ENCODE measurements at regions not wholly inside any gene's neighbourhood (a gene's known extent, or its start where the extent isn't known, plus 50 kb on each side); places are given as distances from the start of the nearest gene placed in this dataset.

DNA sequence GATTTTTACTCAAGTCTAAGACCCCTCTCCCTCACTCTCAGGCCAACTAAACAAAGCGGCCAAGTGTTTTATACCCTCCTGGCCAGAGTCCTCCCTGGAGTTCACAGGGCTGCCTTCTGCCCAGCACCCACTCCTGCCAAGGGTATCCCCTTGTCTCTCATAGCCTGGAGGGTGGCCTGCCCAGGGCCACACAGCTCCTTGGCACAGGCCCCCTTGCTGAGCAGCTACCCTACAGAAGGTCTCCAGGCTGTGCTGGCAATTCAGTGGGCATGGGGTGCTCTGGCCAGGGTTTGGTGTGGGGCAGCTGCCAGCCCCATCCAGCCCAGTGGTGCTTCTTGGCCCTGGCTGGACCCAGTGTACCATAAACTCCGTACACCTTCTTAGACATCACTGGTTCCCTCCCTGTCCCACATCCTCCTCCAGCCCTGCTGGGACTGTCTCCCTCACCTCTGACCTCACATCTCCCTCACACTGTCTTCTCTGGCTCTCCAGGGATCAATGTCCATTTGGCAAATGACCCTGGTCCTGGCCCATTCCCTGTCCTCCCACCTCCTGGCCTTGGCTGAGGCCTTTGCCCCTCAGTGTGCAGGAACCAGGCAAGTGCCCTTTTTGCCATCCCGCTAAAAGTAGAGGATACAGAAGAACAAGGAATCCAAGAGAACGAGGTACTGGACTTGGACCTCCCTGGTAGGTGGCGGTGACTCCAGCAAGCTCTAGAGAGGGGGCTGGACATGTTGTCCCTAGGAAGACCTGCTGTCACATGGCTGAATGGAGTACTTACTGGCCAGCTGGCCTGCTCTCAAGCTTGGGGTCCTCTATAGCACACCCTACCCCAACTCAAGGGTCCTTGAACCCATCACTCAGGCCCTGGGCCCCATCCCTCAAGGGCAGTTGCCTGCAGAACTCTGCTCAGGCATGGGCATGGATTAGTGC lies 50.0 kb upstream of the TRPM1 start:
- no peaks in the 10 kb centered on the region for H3K4me1 ChIP-seq (ENCODE audit: insufficient read depth, low read length)
- no peak for TF ChIP-seq CTCF (IDR thresholded peaks at IDR 0.05; ENCODE audit: extremely low read depth, low read depth, low read length)
- no peaks in the 10 kb centered on the region for H3K9me3 ChIP-seq (ENCODE audit: low read depth, low read length)
- H3K27ac ChIP-seq (ENCODE audit: low read depth, low read length), result no peak overlapping the region
- peaks cover 10% of the 10 kb centered on the region for H3K27me3 ChIP-seq (ENCODE audit: insufficient read depth, low read length)
- no peaks in the 10 kb centered on the region for H3K79me2 ChIP-seq (ENCODE audit: insufficient read depth, low read length)
- no peak overlapping the region for H3K4me3 ChIP-seq (ENCODE audit: insufficient read depth, low read length)
- peak; percentile 45 for DNase-seq (ENCODE audit: insufficient read length, low spot score, missing footprints)
- H2AFZ ChIP-seq (ENCODE audit: low read length), result no peak overlapping the region
- no peaks in the 10 kb centered on the region for H3K36me3 ChIP-seq (ENCODE audit: insufficient read depth, low read length)
- H3K4me2 ChIP-seq (ENCODE audit: insufficient read depth, low read length), result no peak overlapping the region
- H4K20me1 ChIP-seq (ENCODE audit: insufficient read depth, low read length), result no peaks in the 10 kb centered on the region

DNA sequence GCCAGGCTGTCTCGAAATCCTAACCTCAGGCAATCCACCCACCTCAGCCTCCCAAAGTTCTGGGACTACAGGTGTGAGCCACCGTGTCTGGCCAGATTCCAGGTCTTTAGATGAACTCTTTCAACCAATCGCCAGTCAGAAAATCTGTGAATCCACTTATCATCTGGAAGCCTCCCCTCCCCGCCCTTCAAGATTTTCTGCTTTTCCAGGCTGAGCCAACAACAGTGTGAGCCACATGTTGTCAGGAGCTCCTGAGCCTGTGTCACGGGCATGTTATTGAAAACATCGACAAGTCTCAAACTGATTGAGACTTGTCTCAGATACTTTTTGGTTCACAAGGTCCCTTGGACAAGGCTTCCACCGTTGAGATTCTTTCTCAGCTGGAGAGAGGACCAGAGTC lies 52.0 kb upstream of the TRPM1 start:
- no peaks in the 10 kb centered on the region for H4K20me1 ChIP-seq (ENCODE audit: insufficient read depth, low read length)
- H3K4me3 ChIP-seq (ENCODE audit: insufficient read depth, low read length), result no peak overlapping the region
- H3K79me2 ChIP-seq (ENCODE audit: insufficient read depth, low read length), result no peaks in the 10 kb centered on the region
- no peak for DNase-seq (ENCODE audit: insufficient read length, low spot score, missing footprints)
- H2AFZ ChIP-seq (ENCODE audit: low read length), result no peak overlapping the region
- no peaks in the 10 kb centered on the region for H3K4me1 ChIP-seq (ENCODE audit: insufficient read depth, low read length)
- H3K27me3 ChIP-seq (ENCODE audit: insufficient read depth, low read length), result peaks cover 10% of the 10 kb centered on the region
- TF ChIP-seq CTCF (IDR thresholded peaks at IDR 0.05; ENCODE audit: extremely low read depth, low read depth, low read length), result no peak
- H3K9me3 ChIP-seq (ENCODE audit: low read depth, low read length), result no peaks in the 10 kb centered on the region
- no peak overlapping the region for H3K4me2 ChIP-seq (ENCODE audit: insufficient read depth, low read length)
- no peak overlapping the region for H3K27ac ChIP-seq (ENCODE audit: low read depth, low read length)
- H3K36me3 ChIP-seq (ENCODE audit: insufficient read depth, low read length), result no peaks in the 10 kb centered on the region

DNA sequence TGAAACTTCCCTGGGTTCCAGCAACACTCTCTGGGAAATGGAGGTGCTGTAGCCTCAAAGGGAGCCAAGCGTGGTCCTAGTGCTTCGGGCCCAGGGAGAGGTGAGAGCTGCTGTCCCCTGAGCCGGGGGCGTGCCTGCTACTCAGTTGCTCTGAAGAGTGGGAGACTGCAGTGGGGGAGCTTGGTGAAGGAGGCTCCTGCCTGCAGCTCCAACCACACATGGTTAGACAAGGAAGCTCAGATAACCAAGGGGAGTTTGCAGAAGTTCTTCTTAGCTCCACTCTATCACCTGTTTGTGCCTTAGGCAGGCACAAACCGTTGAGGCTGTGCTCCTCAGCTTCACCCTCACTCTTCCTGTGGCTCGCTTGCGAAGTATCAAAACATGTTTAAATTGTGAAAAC lies 53.6 kb upstream of the TRPM1 start:
- Histone ChIP-seq H3K4me3 (ENCODE audit: insufficient read depth, low read length) (no peak overlapping the region), H3K4me1 (ENCODE audit: insufficient read depth, low read length) (no peaks in the 10 kb centered on the region), H3K27me3 (ENCODE audit: insufficient read depth, low read length) (peaks cover 10% of the 10 kb centered on the region), H3K27ac (ENCODE audit: low read depth, low read length) (no peak overlapping the region), H3K79me2 (ENCODE audit: insufficient read depth, low read length) (no peaks in the 10 kb centered on the region), H3K4me2 (ENCODE audit: insufficient read depth, low read length) (no peak overlapping the region), H3K9me3 (ENCODE audit: low read depth, low read length) (no peaks in the 10 kb centered on the region), H2AFZ (ENCODE audit: low read length) (no peak overlapping the region), H4K20me1 (ENCODE audit: insufficient read depth, low read length) (no peaks in the 10 kb centered on the region), H3K36me3 (ENCODE audit: insufficient read depth, low read length) (no peaks in the 10 kb centered on the region)
- DNase-seq (ENCODE audit: insufficient read length, low spot score, missing footprints), result no peak
- TF ChIP-seq CTCF (IDR thresholded peaks at IDR 0.05; ENCODE audit: extremely low read depth, low read depth, low read length), result no peak

DNA sequence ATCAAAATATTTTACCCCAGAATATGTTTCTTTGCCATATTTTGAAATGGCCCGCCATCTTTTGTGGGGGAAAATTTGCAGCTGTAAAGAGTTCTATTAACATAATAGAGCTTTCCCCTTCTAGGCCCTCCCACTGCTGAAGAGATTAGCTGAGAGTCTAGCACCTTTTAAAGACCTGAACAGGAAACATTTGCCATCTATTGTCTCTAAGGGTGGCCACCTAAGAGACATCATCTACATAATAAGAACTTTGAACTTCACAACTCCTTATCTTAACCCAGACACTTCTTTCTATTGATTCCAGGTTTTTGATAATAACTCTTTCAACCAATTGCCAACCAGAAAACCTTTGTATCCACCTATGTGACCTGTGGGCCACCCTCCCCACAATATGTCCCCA lies 54.7 kb upstream of the TRPM1 start:
- Histone ChIP-seq H2AFZ (ENCODE audit: low read length) (no peak overlapping the region), H3K79me2 (ENCODE audit: insufficient read depth, low read length) (no peaks in the 10 kb centered on the region), H3K4me3 (ENCODE audit: insufficient read depth, low read length) (no peak overlapping the region), H3K27me3 (ENCODE audit: insufficient read depth, low read length) (peaks cover 10% of the 10 kb centered on the region), H4K20me1 (ENCODE audit: insufficient read depth, low read length) (no peaks in the 10 kb centered on the region), H3K9me3 (ENCODE audit: low read depth, low read length) (no peaks in the 10 kb centered on the region), H3K4me2 (ENCODE audit: insufficient read depth, low read length) (no peak overlapping the region), H3K4me1 (ENCODE audit: insufficient read depth, low read length) (no peaks in the 10 kb centered on the region), H3K27ac (ENCODE audit: low read depth, low read length) (no peak overlapping the region), H3K36me3 (ENCODE audit: insufficient read depth, low read length) (no peaks in the 10 kb centered on the region)
- TF ChIP-seq CTCF (IDR thresholded peaks at IDR 0.05; ENCODE audit: extremely low read depth, low read depth, low read length), result no peak
- no peak for DNase-seq (ENCODE audit: insufficient read length, low spot score, missing footprints)
